GM12875 (cell line): ENCODE measurements at regions not wholly inside any gene's neighbourhood (a gene's known extent, or its start where the extent isn't known, plus 50 kb on each side); places are given as distances from the start of the nearest gene placed in this dataset.

Experiments
- H3K4me3 ChIP-seq: one replicate; pipeline ENCODE4 v1.5.1; 2011; ENCODE audit warnings: low read depth, low read length, control low read depth
- CTCF ChIP-seq: IDR thresholded peaks from 2 replicates; pipeline ENCODE4 v1.5.1; 2011; ENCODE audit warnings: low read depth, mild to moderate bottlenecking, control low read depth, inconsistent platforms, low read length, moderate library complexity, borderline replicate concordance; ENCODE audit not compliant: insufficient read depth

- no peak overlapping the region for H3K4me3 ChIP-seq
- TF ChIP-seq CTCF, result no peak
These were observed 742.9 kb downstream of the TLR4 start for GRCh38 chr9:118446943-118447639.

GRCh38 chr9:118449554-118449953, 745.4 kb downstream of the TLR4 start:
- no peak for TF ChIP-seq CTCF
- H3K4me3 ChIP-seq, result no peak overlapping the region

GRCh38 chr9:118455259-118455658, 751.1 kb downstream of the TLR4 start:
- no peak for TF ChIP-seq CTCF
- no peak overlapping the region for H3K4me3 ChIP-seq

- no peak overlapping the region for H3K4me3 ChIP-seq
- no peak for TF ChIP-seq CTCF
These were observed 751.6 kb downstream of the TLR4 start for GRCh38 chr9:118455788-118456187.

- TF ChIP-seq CTCF, result no peak
These were observed 753.2 kb downstream of the TLR4 start for GRCh38 chr9:118457171-118458000.

DNA sequence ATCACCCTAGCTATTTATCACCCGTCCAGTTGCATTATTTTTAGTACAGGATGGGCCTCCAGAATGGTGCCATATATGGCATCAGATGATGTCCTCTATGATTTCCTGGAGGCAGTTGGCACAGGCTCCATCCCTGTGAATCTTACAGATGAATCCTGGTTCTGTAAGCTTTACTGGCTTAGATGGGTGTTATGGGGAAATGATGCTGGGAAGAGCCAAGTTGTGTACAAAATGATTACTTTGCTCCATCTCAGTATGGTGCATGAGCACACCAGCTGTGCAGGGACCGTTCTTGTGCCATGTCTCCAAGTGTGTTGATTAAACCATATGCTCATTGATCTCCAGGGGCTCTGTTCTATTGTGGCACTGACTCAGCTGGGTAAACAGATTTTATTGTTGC, 755.7 kb downstream of the TLR4 start:
- no peak for TF ChIP-seq CTCF
- H3K4me3 ChIP-seq, result no peak overlapping the region

More at GRCh38 chr9:118457171-118458000, 753.2 kb downstream of the TLR4 start:
- no peak overlapping the region for H3K4me3 ChIP-seq

GRCh38 chr9:118463419-118463818, 759.2 kb downstream of the TLR4 start:
- H3K4me3 ChIP-seq, result no peak overlapping the region
- no peak for TF ChIP-seq CTCF
